OCI-LY1 (cell line): ENCODE measurements at regions not wholly inside any gene's neighbourhood (a gene's known extent, or its start where the extent isn't known, plus 50 kb on each side); places are given as distances from the start of the nearest gene placed in this dataset.

ENCODE experiments used
- H2AFZ ChIP-seq: fragments of 200-600 bp; sonication (generic), shearing (Covaris generic); 2 replicates; pipeline ENCODE4 v1.6.0; 2014; ENCODE audit warnings: antibody characterized with exemption, mild to moderate bottlenecking, low read length
- H3F3A ChIP-seq: fragments of 200-600 bp; sonication (generic), shearing (Covaris generic); 2 replicates; pipeline ENCODE4 v1.6.0; 2014; ENCODE audit warnings: mild to moderate bottlenecking, antibody characterized with exemption, low read length, moderate library complexity; ENCODE audit not compliant: insufficient read depth
- H3K27ac ChIP-seq: fragments of 200-600 bp; sonication (generic); 2 replicates; pipeline ENCODE4 v1.5.1; 2014; ENCODE audit warnings: low read length, mixed run types, mild to moderate bottlenecking, low read depth; ENCODE audit not compliant: poor library complexity, severe bottlenecking
- H3K27me3 ChIP-seq: fragments of 200-600 bp; sonication (generic); 2 replicates; pipeline ENCODE4 v1.6.0; 2014; ENCODE audit warnings: antibody characterized with exemption, mild to moderate bottlenecking, low read length, moderate library complexity; ENCODE audit not compliant: insufficient read depth
- H3K36me3 ChIP-seq: fragments of 200-600 bp; sonication (generic); 2 replicates; pipeline ENCODE4 v1.6.1; 2014; ENCODE audit warnings: mild to moderate bottlenecking, antibody characterized with exemption, low read length, moderate library complexity, mixed read lengths; ENCODE audit not compliant: insufficient read depth
- H3K4me1 ChIP-seq: fragments of 200-600 bp; sonication (generic); 2 replicates; pipeline ENCODE4 v1.5.1; 2014; ENCODE audit warnings: mild to moderate bottlenecking, low read length, moderate library complexity; ENCODE audit not compliant: insufficient read depth, severe bottlenecking
- H3K4me2 ChIP-seq: fragments of 200-600 bp; sonication (generic), shearing (Covaris generic); 2 replicates; pipeline ENCODE4 v1.6.1; 2014; ENCODE audit warnings: low read length
- H3K4me3 ChIP-seq: fragments of 200-600 bp; sonication (generic); 2 replicates; pipeline ENCODE4 v1.5.1; 2014; ENCODE audit warnings: low read length, low read depth, mild to moderate bottlenecking, mixed read lengths; ENCODE audit not compliant: poor library complexity, severe bottlenecking
- H3K79me2 ChIP-seq: fragments of 200-600 bp; shearing (Covaris generic); 2 replicates; pipeline ENCODE4 v1.6.1; 2016; ENCODE audit warnings: mixed run types, low read length, mixed read lengths; ENCODE audit not compliant: insufficient read depth
- H3K9ac ChIP-seq: fragments of 200-600 bp; sonication (generic), shearing (Covaris generic); 2 replicates; pipeline ENCODE4 v1.6.1; 2014; ENCODE audit warnings: mild to moderate bottlenecking, low read length, mixed read lengths
- H3K9me2 ChIP-seq: fragments of 200-600 bp; sonication (generic), shearing (Covaris generic); 2 replicates; pipeline ENCODE4 v1.6.1; 2014; ENCODE audit warnings: low read depth, mild to moderate bottlenecking, low read length, mixed read lengths
- H3K9me3 ChIP-seq: fragments of 200-600 bp; shearing (Covaris generic); 2 replicates; pipeline ENCODE4 v1.6.1; 2014; ENCODE audit warnings: low read length, mixed read lengths
- H4K20me1 ChIP-seq: fragments of 200-600 bp; sonication (generic), shearing (Covaris generic); 2 replicates; pipeline ENCODE4 v1.6.0; 2016; ENCODE audit warnings: mild to moderate bottlenecking, low read length; ENCODE audit not compliant: insufficient read depth
- EZH2 ChIP-seq: fragments of 200-600 bp; sonication (generic), shearing (Covaris generic); IDR thresholded peaks from 2 replicates; pipeline ENCODE4 v1.8.0; 2017; ENCODE audit warnings: borderline replicate concordance, mixed run types, mild to moderate bottlenecking, antibody characterized with exemption, low read length, moderate library complexity, mixed read lengths
- TF ChIP-seq, protein P1 (sequence below): fragments of 200-600 bp; sonication (generic), shearing (Covaris generic); IDR thresholded peaks from 2 replicates; pipeline ENCODE4 v1.5.1; 2017; ENCODE audit warnings: mild to moderate bottlenecking, antibody characterized with exemption, low read length, moderate library complexity, mixed read lengths

DNA sequence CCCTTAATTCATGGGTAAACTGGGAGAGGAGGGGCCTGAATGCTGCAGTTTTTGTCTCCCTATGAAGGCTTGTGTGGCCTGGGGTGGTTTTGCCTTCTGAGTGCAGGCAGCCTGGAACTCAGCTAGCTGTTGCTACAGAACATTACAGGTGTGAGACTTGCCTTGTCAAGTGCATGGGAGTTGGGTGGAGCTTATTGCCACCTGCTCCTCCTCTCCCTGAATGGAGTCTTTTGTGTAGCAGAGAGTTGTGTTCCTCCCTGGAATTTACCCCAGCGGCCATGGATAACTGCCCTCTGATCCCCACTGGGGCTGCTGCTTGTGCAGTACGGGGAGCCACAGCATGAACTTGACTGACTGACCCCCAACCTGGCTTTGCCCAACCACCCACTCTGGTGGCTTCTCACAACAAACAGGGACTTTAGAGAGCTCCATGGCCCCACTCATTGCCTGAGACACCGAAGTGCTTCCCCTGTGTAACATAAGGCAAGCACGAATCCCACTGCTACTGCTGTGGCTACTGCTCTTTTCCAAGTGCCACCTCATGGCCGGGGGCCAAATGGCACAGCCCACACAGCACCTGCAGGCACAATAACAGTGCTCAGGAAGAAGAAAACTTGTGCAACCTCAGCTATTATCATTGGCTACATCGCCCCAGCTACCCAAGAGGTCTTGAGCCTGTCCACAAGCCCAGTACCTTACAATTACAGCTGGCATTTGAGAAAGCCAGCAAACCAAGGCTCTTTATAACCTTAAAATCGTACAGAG is 942.9 kb downstream of the CDH18 start:
- no peaks in the 10 kb centered on the region for H4K20me1 ChIP-seq
- no peak overlapping the region for H3K4me2 ChIP-seq
- H2AFZ ChIP-seq = no peak overlapping the region
- H3K9me3 ChIP-seq = no peaks in the 10 kb centered on the region
- no peaks in the 10 kb centered on the region for H3F3A ChIP-seq
- TF ChIP-seq, protein P1, sequence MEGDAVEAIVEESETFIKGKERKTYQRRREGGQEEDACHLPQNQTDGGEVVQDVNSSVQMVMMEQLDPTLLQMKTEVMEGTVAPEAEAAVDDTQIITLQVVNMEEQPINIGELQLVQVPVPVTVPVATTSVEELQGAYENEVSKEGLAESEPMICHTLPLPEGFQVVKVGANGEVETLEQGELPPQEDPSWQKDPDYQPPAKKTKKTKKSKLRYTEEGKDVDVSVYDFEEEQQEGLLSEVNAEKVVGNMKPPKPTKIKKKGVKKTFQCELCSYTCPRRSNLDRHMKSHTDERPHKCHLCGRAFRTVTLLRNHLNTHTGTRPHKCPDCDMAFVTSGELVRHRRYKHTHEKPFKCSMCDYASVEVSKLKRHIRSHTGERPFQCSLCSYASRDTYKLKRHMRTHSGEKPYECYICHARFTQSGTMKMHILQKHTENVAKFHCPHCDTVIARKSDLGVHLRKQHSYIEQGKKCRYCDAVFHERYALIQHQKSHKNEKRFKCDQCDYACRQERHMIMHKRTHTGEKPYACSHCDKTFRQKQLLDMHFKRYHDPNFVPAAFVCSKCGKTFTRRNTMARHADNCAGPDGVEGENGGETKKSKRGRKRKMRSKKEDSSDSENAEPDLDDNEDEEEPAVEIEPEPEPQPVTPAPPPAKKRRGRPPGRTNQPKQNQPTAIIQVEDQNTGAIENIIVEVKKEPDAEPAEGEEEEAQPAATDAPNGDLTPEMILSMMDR = no peak
- TF ChIP-seq EZH2 = no peak
- H3K4me1 ChIP-seq = no peaks in the 10 kb centered on the region
- no peaks in the 10 kb centered on the region for H3K9me2 ChIP-seq
- H3K27ac ChIP-seq = no peak overlapping the region
- H3K27me3 ChIP-seq = no peaks in the 10 kb centered on the region
- no peak overlapping the region for H3K4me3 ChIP-seq
- H3K79me2 ChIP-seq = no peaks in the 10 kb centered on the region
- H3K9ac ChIP-seq = no peak overlapping the region
- no peaks in the 10 kb centered on the region for H3K36me3 ChIP-seq

DNA sequence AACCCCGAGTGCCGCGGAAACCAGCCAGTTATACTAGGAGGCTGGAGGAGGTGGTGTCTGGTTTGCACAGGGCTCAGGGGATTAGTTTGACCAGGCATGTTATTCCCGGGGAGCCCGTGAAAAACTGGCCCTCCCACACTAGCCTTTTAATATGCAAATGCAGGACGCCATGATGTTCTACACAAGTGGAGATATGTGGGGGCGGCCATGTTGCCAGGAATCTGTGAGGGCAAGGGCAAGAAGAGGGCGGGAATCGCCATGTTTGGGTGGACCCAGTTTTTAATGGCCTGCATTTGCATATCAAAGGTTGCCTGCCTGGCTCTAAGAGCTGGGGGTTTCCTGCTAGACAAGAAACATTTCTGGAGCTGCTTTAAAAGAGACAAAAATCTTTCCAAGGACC is 940.7 kb downstream of the CDH18 start:
- H2AFZ ChIP-seq = no peak overlapping the region
- H3K27ac ChIP-seq = no peak overlapping the region
- no peaks in the 10 kb centered on the region for H3K27me3 ChIP-seq
- no peak overlapping the region for H3K4me2 ChIP-seq
- no peaks in the 10 kb centered on the region for H3K9me2 ChIP-seq
- no peaks in the 10 kb centered on the region for H3K4me1 ChIP-seq
- H4K20me1 ChIP-seq = no peaks in the 10 kb centered on the region
- no peaks in the 10 kb centered on the region for H3K9me3 ChIP-seq
- TF ChIP-seq, protein P1 = no peak
- TF ChIP-seq EZH2 = no peak
- H3K4me3 ChIP-seq = no peak overlapping the region
- H3F3A ChIP-seq = no peaks in the 10 kb centered on the region
- no peaks in the 10 kb centered on the region for H3K36me3 ChIP-seq
- H3K79me2 ChIP-seq = no peaks in the 10 kb centered on the region
- no peak overlapping the region for H3K9ac ChIP-seq

DNA sequence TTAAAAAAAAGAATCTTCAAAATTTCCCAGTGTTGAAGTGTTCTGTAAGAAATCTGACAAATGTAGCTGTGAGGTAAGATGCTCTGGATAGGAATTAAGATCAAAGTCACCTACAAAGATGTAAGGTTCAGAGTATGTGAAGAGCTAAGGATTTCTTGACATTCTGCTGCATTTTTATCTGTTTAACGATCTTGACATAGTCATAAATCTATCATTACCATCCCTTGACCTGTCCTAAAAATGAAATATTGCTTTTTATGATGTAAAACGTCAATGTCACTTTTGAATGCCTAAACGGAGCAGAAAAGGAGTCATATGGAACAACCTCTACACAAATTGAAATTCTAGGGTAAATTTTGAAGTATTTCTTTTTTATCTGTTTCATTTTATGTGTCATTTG is 939.3 kb downstream of the CDH18 start:
- Histone ChIP-seq H3K27ac (no peak overlapping the region), H3K36me3 (no peaks in the 10 kb centered on the region), H3K9me3 (no peaks in the 10 kb centered on the region), H3K9ac (no peak overlapping the region), H2AFZ (no peak overlapping the region), H3K9me2 (no peaks in the 10 kb centered on the region), H3K79me2 (no peaks in the 10 kb centered on the region), H4K20me1 (no peaks in the 10 kb centered on the region), H3F3A (no peaks in the 10 kb centered on the region), H3K4me2 (no peak overlapping the region), H3K4me1 (no peaks in the 10 kb centered on the region), H3K4me3 (no peak overlapping the region), H3K27me3 (no peaks in the 10 kb centered on the region)
- TF ChIP-seq, protein P1 = no peak
- TF ChIP-seq EZH2 = no peak
